ENCODE measurements at regions not wholly inside any gene's neighbourhood (a gene's known extent, or its start where the extent isn't known, plus 50 kb on each side); places are given as distances from the start of the nearest gene placed in this dataset.

DNA sequence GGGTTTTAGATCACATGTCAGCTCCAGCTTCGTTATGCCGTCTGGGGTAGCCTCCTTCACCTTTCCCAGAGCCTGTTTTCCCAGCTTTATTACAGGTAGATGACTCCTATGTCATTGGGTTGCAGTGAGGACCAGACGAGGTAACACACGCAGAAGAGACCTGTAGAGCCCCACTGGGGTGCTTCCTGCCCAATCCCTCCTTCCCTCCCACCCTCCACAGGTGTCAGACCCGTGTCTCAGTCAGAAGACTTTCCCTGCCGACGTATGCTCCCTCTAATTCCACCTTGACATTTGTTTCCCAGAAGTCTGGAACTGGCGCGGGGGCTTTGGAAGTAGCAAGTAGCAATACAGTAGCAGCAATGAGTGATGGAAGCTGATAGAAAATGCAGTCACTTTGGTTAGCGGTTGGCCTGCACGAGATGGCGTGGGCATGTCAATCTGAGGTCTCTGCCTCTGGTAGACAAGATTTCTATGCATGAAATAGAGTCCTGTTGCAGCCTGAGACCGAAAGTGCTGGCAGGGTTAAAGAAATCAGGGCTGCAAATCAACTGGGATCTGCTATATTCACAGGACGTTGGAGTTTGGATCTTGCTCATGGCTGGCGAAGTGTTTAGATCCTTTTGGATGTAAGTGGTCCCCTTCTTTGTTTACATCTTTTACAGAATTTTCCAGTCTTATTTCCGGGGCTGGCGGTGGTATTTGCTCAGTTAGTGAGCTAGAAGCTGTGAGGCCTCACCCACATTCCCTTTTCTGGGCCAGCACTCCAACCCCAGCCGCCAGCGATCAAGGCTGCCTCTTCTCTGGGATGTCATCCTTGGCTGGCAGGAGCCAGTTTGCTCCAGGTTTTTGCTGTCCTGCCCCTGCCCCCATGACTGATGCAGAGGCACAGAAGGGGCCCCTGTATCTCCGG lies 78.3 kb upstream of the KMT2C start:
- ChIA-PET CTCF (no interaction called here), POLR2A (ENCODE audit: unreplicated experiment) (no interaction called here)
- BruUV-seq (replicated peaks) = no TSS peak

More for the DNA sequence above, 78.3 kb upstream of the KMT2C start:
- Histone ChIP-seq H3K9ac (ENCODE audit: low read depth, low read length) (no peak overlapping the region), H2BK15ac (ENCODE audit: low read depth, low read length) (no peak overlapping the region), H2BK5ac (ENCODE audit: low read depth, low read length, poor library complexity, severe bottlenecking) (no peak overlapping the region), H2BK20ac (ENCODE audit: low read depth, low read length) (no peak overlapping the region), H3K4me1 (ENCODE audit: control insufficient read depth, insufficient read depth, low read length) (no peaks in the 10 kb centered on the region), H3K36me3 (ENCODE audit: control insufficient read depth, insufficient read depth, low read length) (no peaks in the 10 kb centered on the region), H3K14ac (replicated peaks; ENCODE audit: low read depth, low read length) (no peak overlapping the region), H2BK120ac (ENCODE audit: low read depth, low read length) (no peak overlapping the region), H3K79me1 (ENCODE audit: low read depth in 1 of 2, low read length in 2 of 2) (no peaks in the 10 kb centered on the region), H4K91ac (ENCODE audit: insufficient read depth, low read depth, low read length) (no peak overlapping the region), H3K9me3 (ENCODE audit: control insufficient read depth, insufficient read depth, low read length) (0 out of 2 replicates have a peak, but pooled peaks cover 2% of the 10 kb centered on the region), H3K4ac (ENCODE audit: low read depth, low read length) (no peak overlapping the region), H3K9me1 (ENCODE audit: insufficient read depth, low read length) (no peaks in the 10 kb centered on the region), H2AFZ (replicated peaks; ENCODE audit: low read length, poor library complexity) (no peak overlapping the region), H3K4me3 (ENCODE audit: insufficient read depth, low read depth, low read length) (no peak overlapping the region), H3K4me2 (ENCODE audit: low read depth, low read length) (no peak overlapping the region), H4K8ac (ENCODE audit: low read depth in 2 of 2, low read length in 2 of 2) (no peak overlapping the region), H2AK9ac (replicated peaks; ENCODE audit: low read depth, low read length, poor library complexity) (peak overlapping the region; percentile 16), H4K20me1 (ENCODE audit: insufficient read depth, low read length) (no peaks in the 10 kb centered on the region), H3K56ac (ENCODE audit: extremely low read depth, insufficient read depth, low read length) (no peak overlapping the region), H2AK5ac (ENCODE audit: low read depth, low read length) (no peak overlapping the region), H4K5ac (ENCODE audit: low read depth, low read length) (no peak overlapping the region), H3K27ac (ENCODE audit: insufficient read depth, low read length) (no peak overlapping the region), H3K23ac (ENCODE audit: low read depth, low read length) (no peak overlapping the region), H3K18ac (ENCODE audit: low read depth, low read length) (no peak overlapping the region), H3K27me3 (ENCODE audit: control insufficient read depth, insufficient read depth, low read length) (no peaks in the 10 kb centered on the region)
- dilution Hi-C loops (cut with HindIII; ENCODE audit: low sequenced_read_pairs, unreplicated experiment) = no loop called here
- intact Hi-C loops (cut with micrococcal nuclease) = loop anchor here (2.0 kb wide), 1 partner anchor 69 kb away; no protein-coding TSS in a partner anchor
- ATAC-seq (ENCODE audit: low read depth) (no peak), DNase-seq (no peak)
- TF ChIP-seq SMC3 (IDR thresholded peaks at IDR 0.05; ENCODE audit: low read depth, low read length) (no peak), POLR2A (IDR thresholded peaks at IDR 0.05; ENCODE audit: low read depth, low read length) (no peak), MXI1 (IDR thresholded peaks at IDR 0.05; ENCODE audit: borderline replicate concordance, low read depth, low read length) (no peak)
- 77% methylated on average over 4 of the region's 20 CpGs; no CpG with 5 or more reads in 1 of the 2 experiments for WGBS, 2 experiments (ENCODE audit: extremely low coverage in 2 of 2, insufficient read length in 1 of 2)
- in situ Hi-C loops (cut with MboI; ENCODE audit: low sequenced_read_pairs) = no loop called here
